HG02938 (cell line): ENCODE measurements at regions not wholly inside any gene's neighbourhood (a gene's known extent, or its start where the extent isn't known, plus 50 kb on each side); places are given as distances from the start of the nearest gene placed in this dataset.

Source experiments
- ATAC-seq: cut with Tn5 transposase; IDR thresholded peaks from one replicate; pipeline ENCODE4 v1.9.1; 2021; ENCODE audit warnings: mild to moderate bottlenecking, moderate library complexity; ENCODE audit not compliant: unreplicated experiment

GRCh38 chr6:164502833-164503232, 806.6 kb downstream of the C6orf118 start:
- ATAC-seq: no peak

DNA sequence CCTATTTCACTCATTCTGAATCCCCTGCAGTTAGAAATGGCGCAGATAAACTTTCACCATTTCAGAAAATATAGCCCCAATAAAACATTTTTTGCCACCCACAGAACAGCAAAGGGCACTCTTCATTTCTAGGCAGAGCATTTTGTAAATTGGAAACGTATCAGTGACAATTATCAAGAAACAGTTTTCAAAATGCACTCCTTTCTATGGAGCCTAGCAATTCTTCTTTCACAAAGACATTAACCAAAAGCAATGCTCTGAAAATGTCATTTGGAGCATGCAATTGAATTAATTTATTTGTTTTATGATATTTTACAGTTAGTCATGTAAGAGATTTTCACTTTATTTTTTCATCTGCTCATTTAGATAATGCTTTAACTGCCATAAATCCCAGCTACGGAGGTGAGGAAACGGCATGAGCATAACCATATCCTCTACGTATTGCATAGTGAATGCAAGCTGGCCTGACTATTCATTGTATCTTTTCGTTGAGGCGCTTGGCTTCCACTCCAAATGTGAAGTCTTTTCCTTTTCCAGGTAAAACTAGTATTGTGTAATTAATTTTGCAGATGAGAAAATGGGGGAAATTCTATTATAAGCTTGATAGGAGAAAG, 813.4 kb downstream of the C6orf118 start:
- no peak for ATAC-seq

- no peak for ATAC-seq
Observed at GRCh38 chr6:164478426-164478825, 831.0 kb downstream of the C6orf118 start.

- ATAC-seq: no peak
Observed at GRCh38 chr6:164477790-164478189, 831.6 kb downstream of the C6orf118 start.

GRCh38 chr6:164477101-164477500, 832.3 kb downstream of the C6orf118 start:
- no peak for ATAC-seq

- no peak for ATAC-seq
Observed at GRCh38 chr6:164469276-164469949, 840.0 kb downstream of the C6orf118 start.

DNA sequence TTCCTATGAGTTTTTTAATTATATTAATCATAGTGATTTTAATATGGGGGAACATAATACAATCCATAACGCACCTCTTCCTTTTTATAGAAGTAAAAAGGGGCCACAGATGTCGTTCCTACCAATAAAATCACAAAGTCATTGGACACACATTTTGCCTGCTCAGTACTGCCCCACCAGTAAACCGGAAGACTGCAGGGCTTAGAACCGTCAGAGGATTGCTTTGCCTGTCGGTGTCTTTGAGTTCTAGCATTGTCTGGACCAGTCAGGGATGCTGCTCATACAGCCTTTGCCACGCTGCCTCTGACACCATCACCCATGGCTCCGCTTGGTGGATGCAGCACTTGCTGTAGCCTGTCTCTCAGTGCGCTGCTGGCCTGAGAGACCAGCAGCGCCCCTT, 853.6 kb downstream of the C6orf118 start:
- no peak for ATAC-seq

GRCh38 chr6:164453835-164454234, 855.6 kb downstream of the C6orf118 start:
- no peak for ATAC-seq

GRCh38 chr6:164442572-164442971, 866.8 kb downstream of the C6orf118 start:
- no peak for ATAC-seq

GRCh38 chr6:164439331-164439730, 870.1 kb downstream of the C6orf118 start:
- no peak for ATAC-seq

GRCh38 chr6:164436976-164437375, 872.4 kb downstream of the C6orf118 start:
- ATAC-seq: no peak

DNA sequence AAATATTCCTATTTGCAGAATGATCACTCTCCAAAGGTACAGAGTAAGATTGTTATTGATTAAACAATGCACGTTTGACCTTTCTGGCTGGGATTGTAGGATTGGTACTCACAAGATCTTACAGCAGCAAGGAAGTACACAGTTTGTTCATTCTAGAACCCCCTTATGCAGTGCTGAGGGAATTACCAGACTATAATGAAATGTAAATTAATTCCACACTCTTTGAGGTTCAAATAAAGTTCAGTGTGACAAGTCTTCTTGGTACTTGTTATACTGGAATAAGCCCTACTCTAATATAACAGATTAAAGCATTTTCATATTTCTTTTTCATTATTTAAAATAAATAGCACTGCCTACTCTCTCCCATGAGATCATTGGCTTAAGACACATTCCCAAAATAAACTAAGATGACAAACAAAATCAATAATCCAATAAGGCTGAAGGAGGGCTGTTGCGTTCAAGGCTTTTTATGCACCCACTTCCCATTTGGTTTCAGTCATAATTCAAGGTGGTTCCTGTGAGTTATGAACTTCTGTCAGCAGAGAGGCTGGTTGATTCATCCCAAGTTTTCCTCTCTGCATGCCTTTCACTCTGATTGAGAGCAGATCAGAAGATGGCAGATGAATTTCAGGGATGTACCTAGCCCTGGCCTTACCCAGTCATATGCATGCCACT, 881.5 kb downstream of the C6orf118 start:
- ATAC-seq: no peak

GRCh38 chr6:164424489-164424888, 884.9 kb downstream of the C6orf118 start:
- ATAC-seq: no peak

DNA sequence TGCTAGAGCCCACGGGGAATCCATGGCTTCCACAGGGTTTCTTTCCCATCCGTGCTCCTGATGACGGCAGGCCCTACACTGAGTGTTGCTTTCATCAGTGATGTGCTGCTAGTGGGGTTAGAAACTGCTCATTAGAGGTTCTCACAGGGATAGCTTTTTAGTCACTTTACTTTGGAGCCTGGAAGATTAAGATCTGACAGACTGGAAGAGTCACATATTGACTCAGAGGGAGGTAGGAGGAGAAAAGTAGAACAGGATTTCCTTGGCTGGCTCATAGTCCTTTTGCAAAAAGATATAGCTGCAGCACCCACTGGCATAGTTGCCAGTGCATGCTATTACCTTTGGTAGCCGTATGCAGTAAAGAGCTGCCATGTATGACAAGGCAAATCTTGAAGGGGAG, 890.3 kb downstream of the C6orf118 start:
- ATAC-seq: no peak

- no peak for ATAC-seq
Observed at GRCh38 chr6:164418262-164418588, 891.2 kb downstream of the C6orf118 start.

- no peak for ATAC-seq
Observed at GRCh38 chr6:164417537-164418261, 891.7 kb downstream of the C6orf118 start.

DNA sequence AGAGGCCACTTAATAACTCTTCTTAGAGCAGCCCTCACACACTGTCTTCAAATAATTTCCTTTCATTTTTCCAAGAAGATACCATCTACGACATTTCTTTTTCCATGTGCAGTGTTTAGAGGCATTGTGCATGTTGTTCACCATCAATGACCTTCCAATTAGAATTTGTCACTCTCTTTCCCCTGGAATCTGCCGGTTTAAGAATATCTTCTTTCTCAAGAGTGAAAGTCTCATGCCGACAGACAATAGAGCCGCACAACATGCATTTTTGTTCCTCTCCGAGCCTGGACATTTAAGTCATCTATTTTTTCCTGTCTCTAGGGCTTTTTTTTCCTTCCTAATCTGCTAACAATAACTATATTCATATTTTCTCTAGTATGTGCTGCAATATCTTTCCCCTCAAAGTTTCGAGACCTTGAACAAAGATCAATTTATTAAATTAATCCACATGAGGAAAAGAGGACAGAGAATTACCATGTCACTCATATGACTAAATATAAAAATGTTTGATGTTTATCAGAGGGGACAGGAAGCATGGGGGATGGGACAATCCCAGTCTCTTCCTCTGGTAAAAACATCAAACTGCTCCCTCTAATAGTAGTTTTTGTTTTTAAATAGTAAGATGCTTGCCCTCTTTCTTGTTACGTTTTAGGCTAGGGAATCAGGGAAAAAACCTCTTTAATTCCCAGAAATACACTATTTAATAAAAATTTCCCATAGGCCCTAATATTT, 893.4 kb downstream of the C6orf118 start:
- ATAC-seq: no peak

DNA sequence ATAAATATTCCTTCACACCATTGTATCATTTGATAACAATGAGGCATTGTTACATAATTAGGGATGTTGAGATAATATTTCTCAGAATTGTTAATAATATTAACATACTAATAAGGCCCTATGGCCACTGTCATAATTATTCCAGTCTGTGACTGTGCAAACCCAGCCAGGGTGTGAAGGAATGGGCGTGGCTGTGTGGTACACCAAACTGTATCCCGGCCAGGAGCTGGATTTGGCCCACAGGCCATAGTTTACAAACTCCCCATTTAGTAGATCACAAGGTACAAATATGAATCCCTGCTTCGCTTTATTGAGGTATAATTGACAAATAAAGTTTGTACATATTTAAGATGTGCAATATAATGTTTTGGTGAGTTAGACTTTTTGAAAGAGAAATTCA, 894.7 kb downstream of the C6orf118 start:
- ATAC-seq: no peak

DNA sequence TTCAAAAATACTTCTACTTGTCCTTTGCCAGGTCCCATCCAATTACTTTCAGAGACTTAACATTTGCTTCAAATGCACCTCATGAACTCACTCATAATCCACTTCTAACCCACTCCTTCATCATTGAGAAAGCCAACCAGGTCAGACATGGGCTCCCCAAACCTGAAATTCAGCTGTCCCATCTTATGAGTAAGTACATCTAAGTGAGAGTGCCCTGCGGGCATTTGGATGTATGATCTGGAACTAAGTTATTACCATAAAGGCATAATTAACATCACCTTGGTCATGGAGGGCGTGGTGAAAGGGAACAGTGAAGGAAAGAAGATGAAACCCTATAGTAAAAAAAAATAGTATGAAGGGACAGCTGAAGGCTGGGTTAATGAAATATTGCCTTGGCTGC, 896.8 kb downstream of the C6orf118 start:
- no peak for ATAC-seq

- ATAC-seq: no peak
Observed at GRCh38 chr6:164410017-164410416, 899.4 kb downstream of the C6orf118 start.
